ENCODE measurements at regions not wholly inside any gene's neighbourhood (a gene's known extent, or its start where the extent isn't known, plus 50 kb on each side); places are given as distances from the start of the nearest gene placed in this dataset.
"Not testable (repeated sequence)": the region's sequence is repeated elsewhere in the genome, so short reads cannot be mapped to it uniquely, and the experiment has no call there.

DNA sequence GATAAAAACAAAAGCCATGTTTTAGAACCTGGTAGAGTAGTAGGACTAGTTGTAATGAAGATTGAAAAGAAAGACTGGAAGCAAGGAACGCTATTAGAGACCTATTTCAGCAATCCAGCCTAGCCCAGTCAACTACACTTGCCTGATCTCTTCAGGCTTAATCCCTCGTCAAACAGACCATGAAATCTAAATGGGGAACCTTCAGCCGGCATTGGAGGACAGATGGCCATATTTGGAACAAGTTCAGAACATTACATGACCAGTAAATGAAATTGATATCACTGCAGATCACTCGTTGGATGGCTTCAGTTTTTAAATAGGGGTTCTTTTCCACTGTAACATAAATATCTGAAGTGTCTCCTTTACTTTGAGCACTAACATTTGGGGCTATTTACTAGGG lies 84.8 kb upstream of the WDR44 start:
- no peak overlapping the region for H3K4me3 ChIP-seq (replicated peaks; ENCODE audit: low read depth, low read length)
- DNase-seq (ENCODE audit: extremely low read depth, low read depth) = no peak
- TF ChIP-seq, protein P1, sequence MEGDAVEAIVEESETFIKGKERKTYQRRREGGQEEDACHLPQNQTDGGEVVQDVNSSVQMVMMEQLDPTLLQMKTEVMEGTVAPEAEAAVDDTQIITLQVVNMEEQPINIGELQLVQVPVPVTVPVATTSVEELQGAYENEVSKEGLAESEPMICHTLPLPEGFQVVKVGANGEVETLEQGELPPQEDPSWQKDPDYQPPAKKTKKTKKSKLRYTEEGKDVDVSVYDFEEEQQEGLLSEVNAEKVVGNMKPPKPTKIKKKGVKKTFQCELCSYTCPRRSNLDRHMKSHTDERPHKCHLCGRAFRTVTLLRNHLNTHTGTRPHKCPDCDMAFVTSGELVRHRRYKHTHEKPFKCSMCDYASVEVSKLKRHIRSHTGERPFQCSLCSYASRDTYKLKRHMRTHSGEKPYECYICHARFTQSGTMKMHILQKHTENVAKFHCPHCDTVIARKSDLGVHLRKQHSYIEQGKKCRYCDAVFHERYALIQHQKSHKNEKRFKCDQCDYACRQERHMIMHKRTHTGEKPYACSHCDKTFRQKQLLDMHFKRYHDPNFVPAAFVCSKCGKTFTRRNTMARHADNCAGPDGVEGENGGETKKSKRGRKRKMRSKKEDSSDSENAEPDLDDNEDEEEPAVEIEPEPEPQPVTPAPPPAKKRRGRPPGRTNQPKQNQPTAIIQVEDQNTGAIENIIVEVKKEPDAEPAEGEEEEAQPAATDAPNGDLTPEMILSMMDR (IDR thresholded peaks at IDR 0.05; ENCODE audit: low read depth, low read length, missing control alignments) = no peak

DNA sequence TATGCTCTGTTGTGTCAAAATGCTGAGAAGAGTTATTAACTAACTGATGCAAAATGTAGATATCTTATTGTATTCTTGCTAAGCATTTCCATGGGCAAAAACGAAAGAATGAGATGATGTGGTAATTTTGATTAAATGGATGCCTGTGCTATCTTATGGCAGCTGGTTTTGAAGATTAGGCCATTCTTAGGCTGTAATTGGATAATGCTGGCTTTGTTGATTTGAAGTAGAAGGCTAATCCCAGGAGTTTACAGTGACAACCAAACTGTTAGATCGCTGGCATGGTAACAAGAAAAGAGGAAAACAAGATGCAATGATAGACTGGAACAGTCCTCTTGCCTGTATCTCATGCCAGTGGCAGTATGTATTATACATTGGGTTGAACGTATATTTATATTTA lies 74.1 kb upstream of the WDR44 start:
- TF ChIP-seq, protein P1 (IDR thresholded peaks at IDR 0.05; ENCODE audit: low read depth, low read length, missing control alignments) = no peak
- DNase-seq (ENCODE audit: extremely low read depth, low read depth) = peak; percentile 2
- H3K4me3 ChIP-seq (replicated peaks; ENCODE audit: low read depth, low read length) = no peak overlapping the region

DNA sequence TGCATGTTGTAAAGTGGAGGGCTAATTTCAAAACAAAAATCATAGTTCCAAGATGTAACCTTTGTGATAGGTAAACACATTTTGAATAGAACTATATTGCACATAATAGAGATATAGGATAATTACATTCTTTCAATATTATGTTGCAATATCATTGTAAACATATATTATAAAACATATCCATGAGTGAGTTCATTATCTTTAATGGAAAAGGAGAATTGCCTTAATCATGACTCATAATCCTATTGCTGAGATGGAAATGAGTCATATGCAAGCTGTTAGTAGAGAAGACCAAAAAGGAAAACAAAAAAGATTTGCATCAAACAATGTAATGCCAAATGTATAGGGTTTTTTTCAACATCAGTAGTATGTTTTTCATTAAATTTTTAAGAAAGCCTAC lies 73.7 kb upstream of the WDR44 start:
- no peak for DNase-seq (ENCODE audit: extremely low read depth, low read depth)
- TF ChIP-seq, protein P1 (IDR thresholded peaks at IDR 0.05; ENCODE audit: low read depth, low read length, missing control alignments) = no peak
- no peak overlapping the region for H3K4me3 ChIP-seq (replicated peaks; ENCODE audit: low read depth, low read length)

DNA sequence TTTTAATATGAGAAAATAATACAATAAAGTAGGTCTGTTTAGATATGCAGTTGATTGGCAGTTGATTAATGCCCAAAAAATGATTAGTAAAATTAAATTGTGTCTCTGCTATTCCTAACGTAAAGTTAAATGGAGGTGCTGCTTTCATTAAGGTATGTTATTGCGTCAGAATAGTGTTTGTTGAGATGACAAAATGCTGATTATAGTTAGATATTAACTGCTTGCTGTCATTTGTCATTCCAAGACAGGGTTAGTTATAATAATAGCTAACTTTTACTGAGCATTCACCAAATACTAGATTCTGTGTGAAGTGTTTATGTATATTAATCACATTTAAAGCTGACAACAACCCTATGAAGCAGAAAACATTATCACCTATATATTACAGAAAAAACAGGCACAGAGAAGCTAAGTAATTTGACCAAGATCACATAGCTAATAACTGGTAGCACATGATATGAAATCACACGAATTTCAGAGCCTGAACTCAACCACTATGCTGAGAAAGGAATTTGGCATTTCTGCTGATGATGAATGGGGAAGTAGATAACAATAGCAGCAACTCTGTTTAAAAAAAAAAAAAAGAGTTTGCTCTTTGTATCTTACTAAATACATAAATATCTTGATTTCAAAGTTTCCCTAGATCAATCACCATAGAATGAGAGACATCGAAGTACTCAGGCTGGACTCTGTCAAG lies 59.7 kb upstream of the WDR44 start:
- TF ChIP-seq, protein P1 (IDR thresholded peaks at IDR 0.05; ENCODE audit: low read depth, low read length, missing control alignments) = no peak
- DNase-seq (ENCODE audit: extremely low read depth, low read depth) = no peak
- no peak overlapping the region for H3K4me3 ChIP-seq (replicated peaks; ENCODE audit: low read depth, low read length)

DNA sequence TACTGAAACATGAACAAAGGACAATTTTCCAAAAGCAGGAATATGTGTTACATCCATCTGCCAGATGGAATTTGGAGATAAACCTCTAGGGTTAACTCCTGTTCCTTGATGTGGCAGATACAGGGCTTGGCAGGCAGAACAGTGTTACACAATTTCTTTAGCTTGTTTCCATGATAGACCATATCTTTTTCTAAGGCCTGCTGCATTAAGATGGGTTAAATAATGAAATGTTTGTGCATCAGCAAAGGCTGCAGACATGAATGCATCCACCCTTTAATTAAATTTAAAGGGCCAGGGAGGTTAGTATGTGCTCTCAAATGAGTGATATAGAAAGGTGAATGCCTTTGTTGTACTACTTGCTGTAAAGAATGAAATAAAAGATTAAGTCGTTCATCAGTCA lies 50.1 kb upstream of the WDR44 start:
- not testable (repeated sequence) for H3K4me3 ChIP-seq (replicated peaks; ENCODE audit: low read depth, low read length); DNase-seq (ENCODE audit: extremely low read depth, low read depth)

Measured in HFF-Myc (cell line).